SK-N-SH (cell line): ENCODE measurements at regions not wholly inside any gene's neighbourhood (a gene's known extent, or its start where the extent isn't known, plus 50 kb on each side); places are given as distances from the start of the nearest gene placed in this dataset.

Experiments used
- CTCF ChIA-PET: fragments of 300-600, 350-600 bp; formaldehyde crosslinking; extraction: SDS; loops from one replicate; lab custom pipeline; 2021; lab: Yijun Ruan, JAX
- POLR2A ChIA-PET: fragments of 350-600 bp; sonication (Branson Sonifier 250); formaldehyde crosslinking; extraction: SDS; loops from one replicate; lab custom pipeline; 2020; ENCODE audit warnings: antibody characterized with exemption, inconsistent platforms; lab: Yijun Ruan, JAX
- DNase-seq: peaks from one replicate; pipeline ENCODE4 v3.0.0; 2012
- H2AFZ ChIP-seq: fragments of 200-600 bp; sonication (generic); 2 replicates; pipeline ENCODE4 v1.8.1; 2016; ENCODE audit warnings: antibody characterized with exemption, mild to moderate bottlenecking, low read depth
- H3F3A ChIP-seq: fragments of 200-600 bp; sonication (generic); replicated peaks from 2 replicates; pipeline ENCODE3; 2016; ENCODE audit warnings: antibody characterized with exemption, mild to moderate bottlenecking; ENCODE audit not compliant: insufficient read depth
- H3K27ac ChIP-seq, 2 experiments: fragments of 200-500 bp in 1 of 2; fragments of 200-600 bp in 1 of 2; sonication (Bioruptor generic) in 1 of 2; sonication (generic), shearing (Covaris generic) in 1 of 2; 2 replicates each; pipeline versions ENCODE4 v1.5.1 to v1.6.1; 2014 to 2016; ENCODE audit warnings: low read depth in 2 of 2, inconsistent platforms in 1 of 2, low read length in 1 of 2, mild to moderate bottlenecking in 1 of 2, mixed read lengths in 1 of 2
- H3K27me3 ChIP-seq: fragments of 200-600 bp; sonication (generic), shearing (Covaris generic); 2 replicates; pipeline ENCODE4 v1.6.1; 2016; ENCODE audit warnings: mixed run types; ENCODE audit not compliant: insufficient read depth
- H3K36me3 ChIP-seq, 2 experiments: fragments of 200-500 bp in 1 of 2; fragments of 200-600 bp in 1 of 2; sonication (Bioruptor generic) in 1 of 2; sonication (generic) in 1 of 2; replicated peaks in 1 of 2; 2 replicates each; pipeline versions ENCODE3 to v1.5.1; 2014 to 2016; ENCODE audit warnings: low read length in 1 of 2, mild to moderate bottlenecking in 1 of 2; ENCODE audit not compliant: insufficient read depth in 2 of 2, control insufficient read depth in 1 of 2
- H3K4me1 ChIP-seq, 2 experiments: fragments of 200-500 bp in 1 of 2; fragments of 200-600 bp in 1 of 2; sonication (Bioruptor generic) in 1 of 2; sonication (generic), shearing (Covaris generic) in 1 of 2; 2 replicates each; pipeline versions ENCODE4 v1.5.1 to v1.6.1; 2014 to 2016; ENCODE audit warnings: low read depth in 1 of 2, low read length in 1 of 2, mixed run types in 1 of 2; ENCODE audit not compliant: insufficient read depth in 2 of 2, control insufficient read depth in 1 of 2
- H3K4me2 ChIP-seq: fragments of 200-600 bp; sonication (generic), shearing (Covaris generic); 2 replicates; pipeline ENCODE4 v1.6.1; 2017; ENCODE audit warnings: mixed run types
- H3K4me3 ChIP-seq, 2 experiments: fragments of 200-500 bp in 1 of 2; fragments of 200-600 bp in 1 of 2; sonication (Bioruptor generic) in 1 of 2; sonication (generic), shearing (Covaris generic) in 1 of 2; 2 replicates each; pipeline versions ENCODE4 v1.5.1 to v1.8.1; 2014 to 2016; ENCODE audit warnings: low read depth in 2 of 2, inconsistent platforms in 1 of 2, low read length in 1 of 2, mild to moderate bottlenecking in 1 of 2, mixed read lengths in 1 of 2, moderate library complexity in 1 of 2
- H3K79me2 ChIP-seq: fragments of 200-600 bp; sonication (generic); 2 replicates; pipeline ENCODE4 v1.8.1; 2017; ENCODE audit warnings: mild to moderate bottlenecking; ENCODE audit not compliant: insufficient read depth
- H3K9ac ChIP-seq: fragments of 200-600 bp; sonication (generic); 2 replicates; pipeline ENCODE4 v1.6.1; 2017; ENCODE audit warnings: mixed run types
- H3K9me2 ChIP-seq: fragments of 200-600 bp; sonication (generic); 2 replicates; pipeline ENCODE4 v1.6.1; 2017; ENCODE audit warnings: mixed run types
- H3K9me3 ChIP-seq: fragments of 200-600 bp; sonication (generic); 2 replicates; pipeline ENCODE4 v1.6.1; 2017; ENCODE audit warnings: mixed run types, mild to moderate bottlenecking, moderate library complexity
- H4K20me1 ChIP-seq: fragments of 200-600 bp; sonication (generic); 2 replicates; pipeline ENCODE4 v1.6.1; 2017; ENCODE audit warnings: mild to moderate bottlenecking, mixed run types; ENCODE audit not compliant: insufficient read depth
- CHD2 ChIP-seq: fragments of 150-350 bp; IDR thresholded peaks from 2 replicates; pipeline ENCODE4 v1.6.1; 2018; ENCODE audit warnings: low read length; ENCODE audit not compliant: partially characterized antibody
- EP300 ChIP-seq, 2 experiments: IDR thresholded peaks; 2 replicates each; pipeline versions ENCODE4 v1.4.0 to v1.6.1; 2012; ENCODE audit warnings: borderline replicate concordance in 1 of 2, low read depth in 1 of 2, low read length in 1 of 2
- FOSL2 ChIP-seq: IDR thresholded peaks from 2 replicates; pipeline ENCODE4 v1.4.0; 2012; ENCODE audit warnings: low read depth, mild to moderate bottlenecking, moderate library complexity, borderline replicate concordance
- FOXJ3 ChIP-seq: sonication (generic); formaldehyde crosslinking; IDR thresholded peaks from 2 replicates; pipeline ENCODE4 v1.5.1; 2020; ENCODE audit warnings: mild to moderate bottlenecking, missing genetic modification reagents
- FOXM1 ChIP-seq: IDR thresholded peaks from 2 replicates; pipeline ENCODE4 v1.4.0; 2012; ENCODE audit warnings: low read depth, mild to moderate bottlenecking
- GABPA ChIP-seq: IDR thresholded peaks from 2 replicates; pipeline ENCODE4 v1.4.0; 2012; ENCODE audit warnings: low read depth, mild to moderate bottlenecking
- GATA2 ChIP-seq: sonication (generic); formaldehyde crosslinking; IDR thresholded peaks from 2 replicates; pipeline ENCODE4 v1.5.0; 2020; ENCODE audit warnings: mild to moderate bottlenecking, missing genetic modification reagents
- JUND ChIP-seq: IDR thresholded peaks from 2 replicates; pipeline ENCODE4 v1.4.0; 2012
- MEF2A ChIP-seq: IDR thresholded peaks from 2 replicates; pipeline ENCODE4 v1.4.0; 2012; ENCODE audit warnings: low read depth, borderline replicate concordance
- MXI1 ChIP-seq: IDR thresholded peaks from 2 replicates; pipeline ENCODE4 v1.6.1; 2012; ENCODE audit warnings: mild to moderate bottlenecking, low read depth, low read length, improper control_type of control experiment
- NFIC ChIP-seq: IDR thresholded peaks from 2 replicates; pipeline ENCODE4 v1.4.0; 2012; ENCODE audit warnings: borderline replicate concordance
- PBX3 ChIP-seq: IDR thresholded peaks from 2 replicates; pipeline ENCODE4; 2012
- RCOR1 ChIP-seq: fragments of 150-350 bp; IDR thresholded peaks from 2 replicates; pipeline ENCODE4 v1.6.1; 2017; ENCODE audit warnings: antibody characterized with exemption, low read length
- REST ChIP-seq: IDR thresholded peaks from 2 replicates; pipeline ENCODE4 v1.6.1; 2012; ENCODE audit warnings: mild to moderate bottlenecking, low read depth, low read length, moderate library complexity
- RXRA ChIP-seq: IDR thresholded peaks from 2 replicates; pipeline ENCODE4 v1.4.0; 2012; ENCODE audit warnings: low read depth, mild to moderate bottlenecking, borderline replicate concordance
- SIN3A ChIP-seq: IDR thresholded peaks from 2 replicates; pipeline ENCODE4 v1.6.1; 2012; ENCODE audit warnings: low read depth, mild to moderate bottlenecking, low read length, moderate library complexity, borderline replicate concordance
- SMC3 ChIP-seq: IDR thresholded peaks from 2 replicates; pipeline ENCODE4 v1.6.1; 2012; ENCODE audit warnings: low read depth, low read length, improper control_type of control experiment
- USF1 ChIP-seq: IDR thresholded peaks from 2 replicates; pipeline ENCODE4 v1.4.0; 2012; ENCODE audit warnings: low read depth, borderline replicate concordance
- WGBS: methylation state at CpG from one replicate; pipeline ENCODE4 v1.1.6; 2017; ENCODE audit warnings: low lambda C conversion rate; 5-methylcytosine and 5-hydroxymethylcytosine counted together
- TF ChIP-seq, protein P1 (sequence below): IDR thresholded peaks from 2 replicates; pipeline ENCODE4 v1.4.0; 2012; ENCODE audit warnings: low read depth, borderline replicate concordance

DNA sequence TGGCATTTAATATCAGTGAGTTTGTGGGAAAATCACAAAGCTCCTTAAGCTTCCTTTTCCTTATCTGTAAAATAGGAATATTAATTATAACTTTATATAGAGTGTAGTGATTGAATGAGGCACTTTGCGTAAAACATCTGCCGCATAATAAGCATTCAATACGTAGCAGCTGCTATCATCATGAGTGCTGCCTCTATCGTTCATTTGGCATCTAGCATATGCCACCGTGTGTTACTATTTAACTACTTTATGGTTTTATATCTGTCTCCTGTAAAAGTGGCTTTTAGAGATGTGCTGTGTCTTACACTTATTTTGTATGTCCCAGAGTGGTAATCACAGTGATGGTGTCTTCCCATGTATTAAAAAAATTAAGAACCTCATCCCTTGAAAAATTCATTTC, 729.6 kb downstream of the SORCS3 start:
- WGBS = 65% methylated on average over 5 of the region's 5 CpGs
- CTCF ChIA-PET = interaction anchor here (1.2 kb wide), 1 partner anchor 732 kb away, joined by 3 read pairs; no protein-coding TSS in a partner anchor

More for the DNA sequence above, 729.6 kb downstream of the SORCS3 start:
- no peaks in the 10 kb centered on the region for H4K20me1 ChIP-seq
- H3K4me1 ChIP-seq = no peaks in the 10 kb centered on the region
- no peak overlapping the region for H3K27ac ChIP-seq
- H3K4me2 ChIP-seq = no peak overlapping the region
- no peaks in the 10 kb centered on the region for H3K9me2 ChIP-seq
- DNase-seq = no peak
- no peak overlapping the region for H3K9ac ChIP-seq
- no peak for TF ChIP-seq JUND
- TF ChIP-seq CHD2 = no peak
- TF ChIP-seq PBX3 = no peak
- TF ChIP-seq MEF2A = no peak
- TF ChIP-seq FOXM1 = no peak
- TF ChIP-seq RCOR1 = no peak
- no peak for TF ChIP-seq USF1
- no peak for TF ChIP-seq MXI1
- no peak for TF ChIP-seq GATA2
- TF ChIP-seq SIN3A = no peak
- TF ChIP-seq FOXJ3 (CRISPR knock-in tag) = no peak
- no peak for TF ChIP-seq NFIC
- no peak for TF ChIP-seq REST
- no peak for TF ChIP-seq EP300 (IDR thresholded peaks at IDR 0.05; ENCODE audit: borderline replicate concordance in 1 of 2, low read depth in 1 of 2, low read length in 1 of 2)
- no peak for TF ChIP-seq GABPA
- no peak for TF ChIP-seq FOSL2
- TF ChIP-seq, protein P1, sequence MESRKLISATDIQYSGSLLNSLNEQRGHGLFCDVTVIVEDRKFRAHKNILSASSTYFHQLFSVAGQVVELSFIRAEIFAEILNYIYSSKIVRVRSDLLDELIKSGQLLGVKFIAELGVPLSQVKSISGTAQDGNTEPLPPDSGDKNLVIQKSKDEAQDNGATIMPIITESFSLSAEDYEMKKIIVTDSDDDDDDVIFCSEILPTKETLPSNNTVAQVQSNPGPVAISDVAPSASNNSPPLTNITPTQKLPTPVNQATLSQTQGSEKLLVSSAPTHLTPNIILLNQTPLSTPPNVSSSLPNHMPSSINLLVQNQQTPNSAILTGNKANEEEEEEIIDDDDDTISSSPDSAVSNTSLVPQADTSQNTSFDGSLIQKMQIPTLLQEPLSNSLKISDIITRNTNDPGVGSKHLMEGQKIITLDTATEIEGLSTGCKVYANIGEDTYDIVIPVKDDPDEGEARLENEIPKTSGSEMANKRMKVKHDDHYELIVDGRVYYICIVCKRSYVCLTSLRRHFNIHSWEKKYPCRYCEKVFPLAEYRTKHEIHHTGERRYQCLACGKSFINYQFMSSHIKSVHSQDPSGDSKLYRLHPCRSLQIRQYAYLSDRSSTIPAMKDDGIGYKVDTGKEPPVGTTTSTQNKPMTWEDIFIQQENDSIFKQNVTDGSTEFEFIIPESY = no peak
- TF ChIP-seq SMC3 = no peak
- no peak for TF ChIP-seq RXRA
- H3K79me2 ChIP-seq = no peaks in the 10 kb centered on the region
- H3K27me3 ChIP-seq = no peaks in the 10 kb centered on the region
- no peaks in the 10 kb centered on the region for H3F3A ChIP-seq
- no peak overlapping the region for H3K4me3 ChIP-seq
- H2AFZ ChIP-seq = no peak overlapping the region
- no peaks in the 10 kb centered on the region for H3K36me3 ChIP-seq
- no peaks in the 10 kb centered on the region; the same call in 1 of the 2 replicates for H3K9me3 ChIP-seq
- POLR2A ChIA-PET = no interaction called here
